Liver (tissue), 8 donors: ENCODE measurements at regions not wholly inside any gene's neighbourhood (a gene's known extent, or its start where the extent isn't known, plus 50 kb on each side); places are given as distances from the start of the nearest gene placed in this dataset.

Experiments
- DNase-seq: peaks from one replicate; pipeline ENCODE4 v3.0.0-alpha.2; 2017; ENCODE audit warnings: low spot score
- H3K27ac ChIP-seq, 2 donors: one replicate each; pipeline ENCODE4 v1.7.0; 2013; ENCODE audit warnings: inconsistent platforms in 2 of 2, low read length in 2 of 2, control low read depth in 1 of 2, low read depth in 1 of 2, mild to moderate bottlenecking in 1 of 2
- H3K27me3 ChIP-seq, 4 donors: one replicate each; pipeline versions ENCODE4 v1.6.1 to v1.7.0; 2013; ENCODE audit warnings: low read length in 3 of 4, inconsistent platforms in 1 of 4, mild to moderate bottlenecking in 1 of 4, moderate library complexity in 1 of 4; ENCODE audit not compliant: control insufficient read depth in 4 of 4, insufficient read depth in 4 of 4
- H3K36me3 ChIP-seq, 4 donors: one replicate each; pipeline versions ENCODE4 v1.6.1 to v1.7.0; 2013; ENCODE audit warnings: low read length in 3 of 4, mild to moderate bottlenecking in 3 of 4, low read depth in 1 of 4, moderate library complexity in 1 of 4; ENCODE audit not compliant: control insufficient read depth in 4 of 4, insufficient read depth in 3 of 4
- H3K4me1 ChIP-seq, 4 donors: one replicate each; pipeline versions ENCODE4 v1.6.1 to v1.7.0; 2013; ENCODE audit warnings: low read length in 3 of 4, mild to moderate bottlenecking in 3 of 4, moderate library complexity in 1 of 4; ENCODE audit not compliant: control insufficient read depth in 4 of 4, insufficient read depth in 4 of 4
- H3K4me3 ChIP-seq, 3 donors: one replicate each; pipeline versions ENCODE4 v1.6.1 to v1.7.0; 2013; ENCODE audit warnings: low read length in 3 of 3, control low read depth in 1 of 3, low read depth in 1 of 3, mild to moderate bottlenecking in 1 of 3
- H3K9ac ChIP-seq, 2 donors: one replicate each; pipeline ENCODE4 v1.7.0; 2013; ENCODE audit warnings: low read length in 2 of 2, mild to moderate bottlenecking in 2 of 2, moderate library complexity in 2 of 2, control low read depth in 1 of 2, low read depth in 1 of 2
- H3K9me3 ChIP-seq, 4 donors: one replicate each; pipeline versions ENCODE4 v1.6.1 to v1.7.0; 2013; ENCODE audit warnings: low read length in 3 of 4; ENCODE audit not compliant: control insufficient read depth in 4 of 4
- ATF3 ChIP-seq: IDR thresholded peaks from 2 replicates; pipeline ENCODE4 v1.6.1; 2016; ENCODE audit warnings: antibody characterized with exemption
- EGR1 ChIP-seq, 2 donors: IDR thresholded peaks; 2 replicates each; pipeline ENCODE4 v1.6.1; 2016 to 2018; ENCODE audit warnings: antibody characterized with exemption in 2 of 2, low read depth in 2 of 2
- FOXA1 ChIP-seq: IDR thresholded peaks from 2 replicates; pipeline ENCODE4 v1.6.1; 2016; ENCODE audit warnings: antibody characterized with exemption
- GABPA ChIP-seq, 2 donors: IDR thresholded peaks in 1 of 2; conservative IDR thresholded peaks in 1 of 2; 2 replicates each; pipeline ENCODE4 v1.6.1; 2016; ENCODE audit warnings: antibody characterized with exemption in 2 of 2, mild to moderate bottlenecking in 1 of 2, moderate library complexity in 1 of 2
- HNF4A ChIP-seq, 2 donors: conservative IDR thresholded peaks; 2 replicates each; pipeline ENCODE4 v1.6.1; 2016; ENCODE audit warnings: antibody characterized with exemption in 2 of 2, mild to moderate bottlenecking in 2 of 2
- HNF4G ChIP-seq: IDR thresholded peaks from 2 replicates; pipeline ENCODE4 v1.6.1; 2016; ENCODE audit warnings: antibody characterized with exemption
- JUND ChIP-seq, 2 donors: IDR thresholded peaks; 2 replicates each; pipeline ENCODE4 v1.6.1; 2016; ENCODE audit warnings: antibody characterized with exemption in 2 of 2
- NR2F2 ChIP-seq: IDR thresholded peaks from 2 replicates; pipeline ENCODE4 v1.6.1; 2016; ENCODE audit warnings: antibody characterized with exemption
- RAD21 ChIP-seq, 2 donors: IDR thresholded peaks; 2 replicates each; pipeline ENCODE4 v1.6.1; 2016; ENCODE audit warnings: antibody characterized with exemption in 2 of 2, mild to moderate bottlenecking in 2 of 2
- RXRA ChIP-seq, 2 donors: IDR thresholded peaks; 2 replicates each; pipeline ENCODE4 v1.6.1; 2017 to 2018; ENCODE audit warnings: antibody characterized with exemption in 2 of 2, mild to moderate bottlenecking in 1 of 2
- SP1 ChIP-seq: IDR thresholded peaks from 2 replicates; pipeline ENCODE4 v1.6.1; 2018; ENCODE audit warnings: antibody characterized with exemption, mild to moderate bottlenecking
- YY1 ChIP-seq: IDR thresholded peaks from 2 replicates; pipeline ENCODE4 v1.6.1; 2016; ENCODE audit warnings: antibody characterized with exemption, mild to moderate bottlenecking
- WGBS: extraction: QIAGEN DNeasy Blood & Tissue Kit; methylation state at CpG from one replicate; pipeline ENCODE4 v1.1.7; 2013; 5-methylcytosine and 5-hydroxymethylcytosine counted together
- TF ChIP-seq, protein P1 (sequence below): IDR thresholded peaks from 2 replicates; pipeline ENCODE4 v1.6.1; 2016; ENCODE audit warnings: antibody characterized with exemption, mild to moderate bottlenecking
- TF ChIP-seq, protein P2 (sequence below): IDR thresholded peaks from 2 replicates; pipeline ENCODE4 v1.6.1; 2016; ENCODE audit warnings: antibody characterized with exemption
- TF ChIP-seq, protein P3 (sequence below): fragments of 150-350 bp; IDR thresholded peaks from 2 replicates; pipeline ENCODE4 v1.5.1; 2017; ENCODE audit warnings: improper control_type of control experiment, low read depth, low read length; ENCODE audit not compliant: missing input control
- donor health status: healthy.
- donor health status: healthy.
- donor health status: healthy.
- donor health status: healthy.
- donor health status: healthy.

- TF ChIP-seq YY1 (no peak), FOXA1 (no peak), ATF3 (no peak), HNF4G (no peak), GABPA (IDR thresholded peaks at IDR 0.05 in 1 of 2, conservative IDR thresholded peaks at IDR 0.05 in 1 of 2) (no peak), EGR1 (IDR thresholded peaks at IDR 0.05; ENCODE audit: low read depth in 2 of 2) (no peak), JUND (IDR thresholded peaks at IDR 0.05) (no peak), NR2F2 (no peak), HNF4A (conservative IDR thresholded peaks at IDR 0.05) (no peak), RXRA (IDR thresholded peaks at IDR 0.05) (no peak), RAD21 (IDR thresholded peaks at IDR 0.05) (no peak), SP1 (no peak)
- TF ChIP-seq, protein P1, sequence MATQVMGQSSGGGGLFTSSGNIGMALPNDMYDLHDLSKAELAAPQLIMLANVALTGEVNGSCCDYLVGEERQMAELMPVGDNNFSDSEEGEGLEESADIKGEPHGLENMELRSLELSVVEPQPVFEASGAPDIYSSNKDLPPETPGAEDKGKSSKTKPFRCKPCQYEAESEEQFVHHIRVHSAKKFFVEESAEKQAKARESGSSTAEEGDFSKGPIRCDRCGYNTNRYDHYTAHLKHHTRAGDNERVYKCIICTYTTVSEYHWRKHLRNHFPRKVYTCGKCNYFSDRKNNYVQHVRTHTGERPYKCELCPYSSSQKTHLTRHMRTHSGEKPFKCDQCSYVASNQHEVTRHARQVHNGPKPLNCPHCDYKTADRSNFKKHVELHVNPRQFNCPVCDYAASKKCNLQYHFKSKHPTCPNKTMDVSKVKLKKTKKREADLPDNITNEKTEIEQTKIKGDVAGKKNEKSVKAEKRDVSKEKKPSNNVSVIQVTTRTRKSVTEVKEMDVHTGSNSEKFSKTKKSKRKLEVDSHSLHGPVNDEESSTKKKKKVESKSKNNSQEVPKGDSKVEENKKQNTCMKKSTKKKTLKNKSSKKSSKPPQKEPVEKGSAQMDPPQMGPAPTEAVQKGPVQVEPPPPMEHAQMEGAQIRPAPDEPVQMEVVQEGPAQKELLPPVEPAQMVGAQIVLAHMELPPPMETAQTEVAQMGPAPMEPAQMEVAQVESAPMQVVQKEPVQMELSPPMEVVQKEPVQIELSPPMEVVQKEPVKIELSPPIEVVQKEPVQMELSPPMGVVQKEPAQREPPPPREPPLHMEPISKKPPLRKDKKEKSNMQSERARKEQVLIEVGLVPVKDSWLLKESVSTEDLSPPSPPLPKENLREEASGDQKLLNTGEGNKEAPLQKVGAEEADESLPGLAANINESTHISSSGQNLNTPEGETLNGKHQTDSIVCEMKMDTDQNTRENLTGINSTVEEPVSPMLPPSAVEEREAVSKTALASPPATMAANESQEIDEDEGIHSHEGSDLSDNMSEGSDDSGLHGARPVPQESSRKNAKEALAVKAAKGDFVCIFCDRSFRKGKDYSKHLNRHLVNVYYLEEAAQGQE = no peak
- TF ChIP-seq, protein P2, sequence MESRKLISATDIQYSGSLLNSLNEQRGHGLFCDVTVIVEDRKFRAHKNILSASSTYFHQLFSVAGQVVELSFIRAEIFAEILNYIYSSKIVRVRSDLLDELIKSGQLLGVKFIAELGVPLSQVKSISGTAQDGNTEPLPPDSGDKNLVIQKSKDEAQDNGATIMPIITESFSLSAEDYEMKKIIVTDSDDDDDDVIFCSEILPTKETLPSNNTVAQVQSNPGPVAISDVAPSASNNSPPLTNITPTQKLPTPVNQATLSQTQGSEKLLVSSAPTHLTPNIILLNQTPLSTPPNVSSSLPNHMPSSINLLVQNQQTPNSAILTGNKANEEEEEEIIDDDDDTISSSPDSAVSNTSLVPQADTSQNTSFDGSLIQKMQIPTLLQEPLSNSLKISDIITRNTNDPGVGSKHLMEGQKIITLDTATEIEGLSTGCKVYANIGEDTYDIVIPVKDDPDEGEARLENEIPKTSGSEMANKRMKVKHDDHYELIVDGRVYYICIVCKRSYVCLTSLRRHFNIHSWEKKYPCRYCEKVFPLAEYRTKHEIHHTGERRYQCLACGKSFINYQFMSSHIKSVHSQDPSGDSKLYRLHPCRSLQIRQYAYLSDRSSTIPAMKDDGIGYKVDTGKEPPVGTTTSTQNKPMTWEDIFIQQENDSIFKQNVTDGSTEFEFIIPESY = no peak
- TF ChIP-seq, protein P3, sequence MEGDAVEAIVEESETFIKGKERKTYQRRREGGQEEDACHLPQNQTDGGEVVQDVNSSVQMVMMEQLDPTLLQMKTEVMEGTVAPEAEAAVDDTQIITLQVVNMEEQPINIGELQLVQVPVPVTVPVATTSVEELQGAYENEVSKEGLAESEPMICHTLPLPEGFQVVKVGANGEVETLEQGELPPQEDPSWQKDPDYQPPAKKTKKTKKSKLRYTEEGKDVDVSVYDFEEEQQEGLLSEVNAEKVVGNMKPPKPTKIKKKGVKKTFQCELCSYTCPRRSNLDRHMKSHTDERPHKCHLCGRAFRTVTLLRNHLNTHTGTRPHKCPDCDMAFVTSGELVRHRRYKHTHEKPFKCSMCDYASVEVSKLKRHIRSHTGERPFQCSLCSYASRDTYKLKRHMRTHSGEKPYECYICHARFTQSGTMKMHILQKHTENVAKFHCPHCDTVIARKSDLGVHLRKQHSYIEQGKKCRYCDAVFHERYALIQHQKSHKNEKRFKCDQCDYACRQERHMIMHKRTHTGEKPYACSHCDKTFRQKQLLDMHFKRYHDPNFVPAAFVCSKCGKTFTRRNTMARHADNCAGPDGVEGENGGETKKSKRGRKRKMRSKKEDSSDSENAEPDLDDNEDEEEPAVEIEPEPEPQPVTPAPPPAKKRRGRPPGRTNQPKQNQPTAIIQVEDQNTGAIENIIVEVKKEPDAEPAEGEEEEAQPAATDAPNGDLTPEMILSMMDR = no peak
- Histone ChIP-seq H3K4me1 (peaks cover 0 to 9% (median 6%) of the 10 kb centered on the region in 4 donors), H3K9ac (no peak overlapping the region), H3K27ac (no peak overlapping the region), H3K4me3 (no peak overlapping the region), H3K36me3 (no peaks in the 10 kb centered on the region), H3K27me3 (peaks cover 0 to 3% (median 0%) of the 10 kb centered on the region in 4 donors), H3K9me3 (peaks cover 0 to 4% (median 0%) of the 10 kb centered on the region in 4 donors)
- WGBS = 79% methylated on average over 14 of the region's 14 CpGs
- DNase-seq = no peak
These were observed 141.6 kb downstream of the OLFM1 start for GRCh38 chr9:135228983-135229625.
